ENCODE measurements at regions not wholly inside any gene's neighbourhood (a gene's known extent, or its start where the extent isn't known, plus 50 kb on each side); places are given as distances from the start of the nearest gene placed in this dataset.

DNA sequence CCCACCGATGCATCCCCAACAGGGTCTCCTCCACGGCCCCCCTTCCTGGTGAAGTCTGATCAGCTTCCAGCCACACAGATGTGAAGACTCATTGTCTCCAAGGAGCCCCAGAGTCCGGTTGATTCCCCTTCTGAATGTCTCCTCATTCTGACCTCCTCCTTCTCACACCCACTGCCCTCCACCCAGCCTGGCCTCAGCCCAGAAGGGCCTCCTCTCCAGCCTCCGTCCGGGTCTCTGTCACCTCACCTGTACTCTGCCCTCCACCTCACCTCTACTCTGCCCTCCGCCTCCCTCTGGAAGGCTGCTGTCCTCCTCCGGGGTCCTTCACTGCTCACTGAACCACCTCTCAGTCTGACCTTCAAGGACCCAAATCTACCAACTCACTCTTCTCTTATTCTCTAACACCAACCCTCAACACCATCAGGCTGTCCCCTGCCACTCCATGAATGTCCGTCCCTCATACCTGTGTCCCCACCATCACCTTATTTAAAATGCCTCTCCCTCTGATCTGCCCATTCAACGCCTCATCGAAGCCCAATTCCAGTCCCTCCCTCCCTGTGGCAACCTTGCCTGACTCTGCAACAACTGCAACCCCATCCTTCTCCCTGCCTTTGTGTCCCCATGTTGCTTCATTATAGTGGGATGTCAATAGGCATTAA is 201.2 kb downstream of the TOMM20 start:
- peak; percentile 61 for DNase-seq (ENCODE audit: low spot score)
- Histone ChIP-seq H3K27ac (no peak overlapping the region), H3K4me3 (no peak overlapping the region)
- TF ChIP-seq, protein P1, sequence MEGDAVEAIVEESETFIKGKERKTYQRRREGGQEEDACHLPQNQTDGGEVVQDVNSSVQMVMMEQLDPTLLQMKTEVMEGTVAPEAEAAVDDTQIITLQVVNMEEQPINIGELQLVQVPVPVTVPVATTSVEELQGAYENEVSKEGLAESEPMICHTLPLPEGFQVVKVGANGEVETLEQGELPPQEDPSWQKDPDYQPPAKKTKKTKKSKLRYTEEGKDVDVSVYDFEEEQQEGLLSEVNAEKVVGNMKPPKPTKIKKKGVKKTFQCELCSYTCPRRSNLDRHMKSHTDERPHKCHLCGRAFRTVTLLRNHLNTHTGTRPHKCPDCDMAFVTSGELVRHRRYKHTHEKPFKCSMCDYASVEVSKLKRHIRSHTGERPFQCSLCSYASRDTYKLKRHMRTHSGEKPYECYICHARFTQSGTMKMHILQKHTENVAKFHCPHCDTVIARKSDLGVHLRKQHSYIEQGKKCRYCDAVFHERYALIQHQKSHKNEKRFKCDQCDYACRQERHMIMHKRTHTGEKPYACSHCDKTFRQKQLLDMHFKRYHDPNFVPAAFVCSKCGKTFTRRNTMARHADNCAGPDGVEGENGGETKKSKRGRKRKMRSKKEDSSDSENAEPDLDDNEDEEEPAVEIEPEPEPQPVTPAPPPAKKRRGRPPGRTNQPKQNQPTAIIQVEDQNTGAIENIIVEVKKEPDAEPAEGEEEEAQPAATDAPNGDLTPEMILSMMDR (IDR thresholded peaks at IDR 0.05), result no peak

DNA sequence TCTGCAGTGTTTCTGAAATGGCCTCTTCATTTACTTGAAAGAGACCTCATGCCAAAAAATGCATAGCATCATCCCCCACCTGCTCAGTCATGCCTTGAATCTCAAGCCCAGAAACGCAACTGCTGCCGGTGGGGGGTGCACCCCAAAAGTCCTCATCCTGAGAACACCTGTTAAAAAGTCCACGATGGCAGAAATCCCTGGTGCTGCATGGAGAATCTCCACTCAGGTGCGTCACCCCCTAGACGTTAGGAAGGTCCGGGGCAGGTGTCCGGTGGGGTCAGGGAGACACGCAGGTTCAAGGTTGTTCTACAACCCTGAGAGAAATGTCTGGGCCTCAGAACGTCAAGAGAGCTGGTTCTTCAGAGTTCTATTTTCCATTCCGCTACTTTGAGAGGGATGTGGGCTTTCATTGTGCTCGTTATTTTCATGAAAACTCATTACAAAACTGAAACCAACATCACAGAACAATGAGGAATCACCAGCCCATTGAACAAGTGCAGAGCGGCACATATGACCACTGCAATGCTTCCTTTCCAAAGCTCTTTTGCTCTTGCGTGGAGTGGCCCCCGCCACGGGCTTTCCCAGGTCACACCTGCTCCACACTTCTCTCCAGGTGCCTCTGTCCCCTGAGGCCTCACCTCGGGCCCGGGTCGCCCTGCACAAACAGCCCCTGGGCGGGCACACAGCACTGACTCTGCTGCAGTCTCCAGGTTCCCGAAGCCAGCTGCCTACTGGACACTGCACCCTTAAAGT is 201.9 kb downstream of the TOMM20 start:
- peak; percentile 74 for DNase-seq (ENCODE audit: low spot score)
- H3K4me3 ChIP-seq, result no peak overlapping the region
- TF ChIP-seq, protein P1 (IDR thresholded peaks at IDR 0.05), result no peak
- H3K27ac ChIP-seq, result peak overlapping the region; percentile 60 to 75

DNA sequence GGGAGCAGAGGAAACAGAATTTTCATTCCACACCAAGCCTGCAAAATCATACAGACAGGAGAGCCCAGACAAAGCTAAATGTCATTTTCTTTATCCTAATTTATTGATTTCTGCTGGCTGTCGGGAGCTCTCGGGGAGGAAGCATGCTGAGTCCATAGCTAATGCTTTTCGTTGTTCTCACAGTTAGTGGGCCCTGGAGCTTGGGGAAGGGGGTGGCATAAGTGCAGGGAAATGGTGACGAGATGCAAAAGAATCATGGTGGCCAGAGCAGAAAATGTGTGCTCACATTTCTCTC is 202.4 kb downstream of the TOMM20 start:
- DNase-seq (ENCODE audit: low spot score), result no peak
- TF ChIP-seq, protein P1 (IDR thresholded peaks at IDR 0.05), result no peak
- Histone ChIP-seq H3K27ac (peak overlapping the region; percentile 60 to 75), H3K4me3 (no peak overlapping the region)

DNA sequence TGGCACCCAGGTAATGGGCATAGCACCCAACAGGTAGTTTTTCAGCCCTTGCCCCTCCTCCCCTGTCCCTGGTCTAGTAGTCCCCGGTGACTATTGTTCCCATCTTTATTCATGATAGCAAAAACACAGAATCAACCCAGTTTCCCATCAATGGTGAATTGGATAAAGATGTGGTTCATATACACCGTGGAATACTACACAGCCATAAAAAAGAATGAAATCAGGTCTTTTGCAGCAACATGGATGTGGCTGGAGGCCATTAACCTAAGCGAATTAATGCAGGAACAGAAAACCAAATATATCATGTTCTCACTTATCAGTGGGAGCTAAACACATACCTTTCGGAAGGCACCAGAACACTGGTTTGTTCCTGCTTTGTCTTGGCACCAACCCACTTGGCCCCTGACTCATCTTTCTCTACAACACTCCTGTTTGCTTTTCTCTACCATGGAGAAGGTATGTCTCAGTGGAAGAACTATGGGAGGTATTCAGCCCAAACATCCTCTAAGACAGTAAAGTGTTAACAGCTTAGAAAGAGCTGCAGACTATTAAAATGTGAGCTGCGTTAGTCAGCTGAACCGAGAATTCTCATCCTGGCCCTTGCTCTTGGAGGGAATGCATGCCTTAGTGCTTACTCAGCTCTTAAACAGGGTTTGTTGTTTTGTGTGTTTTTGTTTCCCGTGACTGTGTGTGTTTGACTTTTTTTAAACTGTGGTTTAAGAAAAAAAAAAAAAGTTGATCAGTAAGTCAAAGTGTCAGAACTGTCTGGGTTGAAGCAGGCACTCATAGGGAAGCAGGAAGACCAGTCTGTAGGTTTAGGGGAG is 203.0 kb downstream of the TOMM20 start:
- Histone ChIP-seq H3K4me3 (no peak overlapping the region), H3K27ac (peak overlapping the region; percentile 60 to 75)
- TF ChIP-seq, protein P1 (IDR thresholded peaks at IDR 0.05), result no peak
- peak; percentile 71 for DNase-seq (ENCODE audit: low spot score)

DNA sequence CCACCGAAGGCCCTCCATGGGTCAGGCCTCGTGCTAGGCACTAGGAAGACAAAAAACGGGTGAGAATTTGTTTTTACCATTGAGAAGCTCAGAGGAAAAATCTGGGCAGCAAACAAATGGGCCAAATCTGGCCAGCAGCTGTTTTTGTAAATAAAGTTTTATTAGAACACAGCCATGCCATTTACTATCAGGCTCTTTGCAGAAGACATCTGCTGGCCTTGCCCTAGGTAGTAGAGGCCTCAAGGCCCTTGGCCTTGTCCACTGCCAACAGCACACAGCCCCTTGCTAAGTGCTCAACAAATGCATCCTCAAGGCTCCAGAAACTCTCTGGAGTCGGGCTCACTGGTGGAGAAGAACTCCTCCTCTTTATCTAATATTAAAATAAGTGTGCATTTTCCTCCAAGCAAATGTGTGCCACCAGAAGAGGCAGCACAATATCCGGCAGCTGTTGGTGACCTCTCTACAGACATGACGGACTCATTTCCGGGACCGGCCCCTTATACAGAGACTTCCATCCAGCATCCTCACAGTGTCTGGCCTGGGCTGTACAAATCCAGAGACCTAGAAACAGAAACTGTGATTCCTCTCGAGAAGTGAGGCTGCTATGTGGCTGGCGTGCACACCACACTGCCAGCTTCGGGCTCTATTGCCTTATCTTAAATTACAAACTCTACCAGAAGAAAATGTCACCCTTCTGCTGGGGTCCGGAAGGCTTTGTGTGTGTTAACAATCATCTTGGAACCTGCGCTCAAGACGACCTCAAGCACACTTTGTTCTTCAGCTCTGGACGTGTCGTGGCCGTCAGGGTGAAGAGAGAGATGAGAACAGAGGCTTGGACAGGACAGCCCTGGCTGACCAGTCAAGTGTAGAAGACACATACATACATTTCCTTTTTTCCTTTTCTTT is 203.9 kb downstream of the TOMM20 start:
- TF ChIP-seq, protein P1 (IDR thresholded peaks at IDR 0.05), result no peak
- no peak overlapping the region for H3K4me3 ChIP-seq
- H3K27ac ChIP-seq, result peak overlapping the region; percentile 60 to 75
- peak; percentile 58 for DNase-seq (ENCODE audit: low spot score)

DNA sequence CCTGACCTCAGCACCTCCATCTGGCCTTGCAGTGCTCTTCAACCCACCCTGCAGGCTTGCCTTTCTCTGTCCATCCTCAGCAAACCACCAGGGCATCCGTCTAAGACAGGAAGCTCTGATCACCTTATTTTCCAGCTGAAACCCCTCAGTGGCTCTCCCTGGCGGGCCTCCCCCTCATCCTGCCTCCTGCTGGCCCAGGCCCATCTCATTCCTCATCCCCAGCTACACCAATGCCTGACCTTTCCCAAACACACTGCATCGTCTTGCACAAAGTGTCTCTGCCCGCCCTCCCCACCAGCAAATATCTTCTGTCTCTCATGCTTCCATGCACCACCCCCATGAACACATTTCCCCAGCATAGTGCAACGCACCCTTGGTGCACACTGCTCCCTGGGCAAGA is 205.0 kb downstream of the TOMM20 start:
- TF ChIP-seq, protein P1 (IDR thresholded peaks at IDR 0.05), result no peak
- no peak overlapping the region for H3K4me3 ChIP-seq
- no peak overlapping the region for H3K27ac ChIP-seq
- peak; percentile 69 for DNase-seq (ENCODE audit: low spot score)
